Activated CD4-positive, alpha-beta memory T cell treated with anti-CD3 and anti-CD28 coated beads, Interleukin-2, amount 10 ng/mL, durations not matched to agents 7 days and 5 days (primary cell): ENCODE measurements at regions not wholly inside any gene's neighbourhood (a gene's known extent, or its start where the extent isn't known, plus 50 kb on each side); places are given as distances from the start of the nearest gene placed in this dataset.
"Not testable (repeated sequence)": the region's sequence is repeated elsewhere in the genome, so short reads cannot be mapped to it uniquely, and the experiment has no call there.

Source experiments
- CTCF ChIA-PET: fragments of 350-600 bp; sonication (Branson Sonifier 250); formaldehyde crosslinking; loops from one replicate; lab custom pipeline; 2021; ENCODE audit warnings: antibody characterized with exemption, inconsistent platforms; lab: Charles Lee
- POLR2A ChIA-PET: fragments of 350-600 bp; sonication (Branson Sonifier 250); formaldehyde crosslinking; loops from one replicate; lab custom pipeline; 2021; ENCODE audit warnings: antibody characterized with exemption; lab: Charles Lee
- DNase-seq: peaks from one replicate; pipeline ENCODE4 v3.0.0-alpha.2; 2020
- H3K27ac Mint-ChIP-seq: one replicate; pipeline ENCODE4 v1.8.0; 2021; ENCODE audit warnings: mild to moderate bottlenecking, mixed read lengths
- H3K27me3 Mint-ChIP-seq: one replicate; pipeline ENCODE4 v1.8.0; 2021; ENCODE audit warnings: mixed read lengths
- H3K36me3 Mint-ChIP-seq: one replicate; pipeline ENCODE4 v1.8.0; 2021; ENCODE audit warnings: low read depth, mixed read lengths
- H3K4me1 Mint-ChIP-seq: one replicate; pipeline ENCODE4 v1.8.0; 2021; ENCODE audit warnings: mixed read lengths
- H3K4me3 Mint-ChIP-seq: one replicate; pipeline ENCODE4 v1.8.0; 2021; ENCODE audit warnings: mild to moderate bottlenecking, mixed read lengths
- H3K9me3 Mint-ChIP-seq: one replicate; pipeline ENCODE4 v1.8.0; 2021; ENCODE audit warnings: mixed read lengths

DNA sequence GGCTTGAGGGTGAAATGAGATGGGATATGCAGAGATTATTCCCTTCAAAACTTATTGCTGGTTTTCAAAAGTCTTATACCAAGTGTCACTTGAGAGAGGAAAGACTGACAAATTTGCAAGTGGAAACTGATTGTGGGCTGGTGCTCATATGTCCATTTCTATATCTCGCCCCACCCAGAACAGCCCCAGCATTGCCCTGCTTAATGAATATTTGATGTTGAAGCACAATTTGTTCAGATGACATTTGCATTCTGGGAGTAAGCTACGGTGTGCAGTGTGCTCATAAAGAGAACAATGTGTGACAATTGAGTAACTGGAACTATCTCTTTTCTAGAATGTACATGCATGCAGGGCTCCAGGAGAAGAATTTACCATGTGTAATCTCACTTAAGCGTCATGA is 223.5 kb upstream of the TRPC5 start:
- DNase-seq, result no peak
- no peak overlapping the region for H3K27ac Mint-ChIP-seq
- H3K4me1 Mint-ChIP-seq, result no peaks in the 10 kb centered on the region
- no peak overlapping the region for H3K4me3 Mint-ChIP-seq
- ChIA-PET POLR2A (no interaction called here), CTCF (no interaction called here)
- H3K27me3 Mint-ChIP-seq, result no peaks in the 10 kb centered on the region
- no peaks in the 10 kb centered on the region for H3K36me3 Mint-ChIP-seq
- no peaks in the 10 kb centered on the region for H3K9me3 Mint-ChIP-seq

DNA sequence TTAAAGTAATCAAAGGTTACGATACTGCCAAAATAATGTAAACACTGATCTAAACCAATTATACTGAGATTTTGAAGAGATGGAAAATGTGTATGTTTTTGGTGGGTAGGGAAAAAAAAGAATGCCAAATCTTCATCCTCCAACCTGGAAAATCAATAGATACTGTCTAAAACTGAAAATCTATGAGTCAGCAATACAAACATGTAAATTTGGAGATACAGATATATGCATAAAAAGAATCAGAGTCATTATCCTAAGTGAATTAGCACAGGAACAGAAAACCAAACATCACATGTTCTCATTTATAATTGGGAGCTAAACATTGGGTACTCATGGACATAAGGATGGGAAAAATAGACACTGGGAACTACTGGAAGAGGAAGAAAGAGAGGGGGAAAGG is 197.4 kb upstream of the TRPC5 start:
- Mint-ChIP-seq H3K36me3 (no peaks in the 10 kb centered on the region), H3K9me3 (no peaks in the 10 kb centered on the region), H3K27ac (no peak overlapping the region), H3K4me1 (no peaks in the 10 kb centered on the region), H3K4me3 (no peak overlapping the region), H3K27me3 (no peaks in the 10 kb centered on the region)
- CTCF ChIA-PET, result no interaction called here
- POLR2A ChIA-PET, result no interaction called here
- no peak for DNase-seq

DNA sequence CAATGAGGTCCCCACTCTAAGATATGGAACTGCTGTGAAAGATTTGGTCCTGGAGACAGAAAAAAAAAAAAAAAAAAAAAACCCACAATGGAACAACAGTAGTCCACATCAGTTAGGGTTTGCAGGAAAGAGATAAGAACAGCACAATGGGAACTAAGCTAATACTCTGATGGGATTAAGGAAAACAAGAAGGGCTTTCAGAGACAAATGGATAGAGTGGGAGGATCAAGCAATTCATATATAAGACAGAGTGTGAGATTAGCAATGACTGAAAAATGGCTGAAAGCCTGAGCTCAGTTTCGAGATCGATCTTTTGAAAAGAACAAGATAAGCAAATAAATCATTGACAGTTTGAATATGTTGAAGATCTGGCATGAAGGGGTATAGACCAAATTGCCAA is 188.4 kb upstream of the TRPC5 start:
- ChIA-PET POLR2A (no interaction called here), CTCF (no interaction called here)
- Mint-ChIP-seq H3K27ac (no peak overlapping the region), H3K9me3 (no peaks in the 10 kb centered on the region), H3K4me3 (no peak overlapping the region), H3K36me3 (no peaks in the 10 kb centered on the region), H3K27me3 (no peaks in the 10 kb centered on the region), H3K4me1 (no peaks in the 10 kb centered on the region)
- DNase-seq, result no peak

DNA sequence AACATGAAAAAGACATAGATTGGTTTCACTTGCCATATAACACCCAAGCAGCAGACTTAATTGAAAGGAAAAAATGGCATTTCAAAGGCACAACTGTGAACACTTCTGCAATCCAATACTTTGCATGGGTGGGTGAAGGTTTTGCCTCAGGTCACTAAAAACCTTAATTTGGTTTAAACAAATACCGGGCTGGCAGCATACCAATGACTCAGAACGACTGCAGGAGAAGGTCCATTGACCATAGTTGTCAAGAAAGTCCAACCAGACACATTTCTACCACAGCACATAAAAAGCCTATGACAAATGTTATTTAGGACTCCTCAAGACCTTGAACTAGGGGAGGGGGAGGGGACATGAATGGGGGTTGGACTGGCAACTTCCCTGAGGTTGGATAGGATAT is 183.6 kb upstream of the TRPC5 start:
- no peaks in the 10 kb centered on the region for H3K27me3 Mint-ChIP-seq
- ChIA-PET POLR2A (no interaction called here), CTCF (no interaction called here)

DNA sequence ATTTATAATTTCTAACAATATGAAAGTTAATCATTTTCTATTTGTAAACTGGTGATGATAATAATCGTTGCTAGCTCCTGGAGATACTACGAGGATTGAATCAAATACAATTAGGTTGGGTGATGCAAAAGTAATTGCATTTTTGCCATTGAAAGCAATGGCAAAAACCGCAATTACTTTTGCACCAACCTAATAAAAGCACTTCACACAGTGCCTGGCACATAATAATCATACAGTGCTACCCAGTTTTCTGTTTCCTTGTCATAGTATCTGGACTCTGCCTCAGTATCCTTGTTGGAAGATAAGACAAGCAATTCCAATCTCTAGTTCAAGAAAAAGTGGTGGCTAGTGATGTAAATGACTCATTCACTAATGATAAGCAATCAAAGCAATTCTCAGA is 176.8 kb upstream of the TRPC5 start:
- no peak for DNase-seq
- Mint-ChIP-seq H3K4me1 (no peaks in the 10 kb centered on the region), H3K4me3 (no peak overlapping the region), H3K27ac (no peak overlapping the region), H3K27me3 (no peaks in the 10 kb centered on the region), H3K36me3 (no peaks in the 10 kb centered on the region), H3K9me3 (no peaks in the 10 kb centered on the region)
- CTCF ChIA-PET, result no interaction called here
- POLR2A ChIA-PET, result no interaction called here

More for the DNA sequence above, 183.6 kb upstream of the TRPC5 start:
- DNase-seq, result no peak
- H3K27ac Mint-ChIP-seq, result no peak overlapping the region
- H3K4me1 Mint-ChIP-seq, result no peaks in the 10 kb centered on the region
- no peak overlapping the region for H3K4me3 Mint-ChIP-seq
- no peaks in the 10 kb centered on the region for H3K9me3 Mint-ChIP-seq
- no peaks in the 10 kb centered on the region for H3K36me3 Mint-ChIP-seq

DNA sequence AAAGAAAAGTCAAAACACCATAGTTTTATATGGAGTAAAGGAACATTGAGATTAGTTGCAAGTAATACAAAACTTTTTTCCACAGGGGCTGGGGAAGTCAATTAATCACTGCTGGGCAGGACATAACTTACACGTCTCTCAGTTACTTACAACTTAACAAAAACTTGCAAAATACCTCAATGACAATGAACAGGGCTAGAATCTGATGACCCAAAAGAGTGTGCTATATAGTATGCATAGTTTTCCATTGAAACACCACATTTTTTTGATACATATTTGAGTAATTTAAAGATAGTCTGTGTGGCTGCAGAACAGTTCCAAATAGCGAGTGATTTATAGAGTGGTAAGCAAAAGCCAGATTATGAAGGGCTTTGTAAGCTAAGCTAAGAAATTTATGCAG is 172.3 kb upstream of the TRPC5 start:
- H3K4me3 Mint-ChIP-seq, result no peak overlapping the region
- H3K27ac Mint-ChIP-seq, result no peak overlapping the region
- no peaks in the 10 kb centered on the region for H3K27me3 Mint-ChIP-seq
- H3K9me3 Mint-ChIP-seq, result no peaks in the 10 kb centered on the region
- CTCF ChIA-PET, result no interaction called here
- H3K36me3 Mint-ChIP-seq, result no peaks in the 10 kb centered on the region
- no peak for DNase-seq
- H3K4me1 Mint-ChIP-seq, result no peaks in the 10 kb centered on the region
- POLR2A ChIA-PET, result no interaction called here

DNA sequence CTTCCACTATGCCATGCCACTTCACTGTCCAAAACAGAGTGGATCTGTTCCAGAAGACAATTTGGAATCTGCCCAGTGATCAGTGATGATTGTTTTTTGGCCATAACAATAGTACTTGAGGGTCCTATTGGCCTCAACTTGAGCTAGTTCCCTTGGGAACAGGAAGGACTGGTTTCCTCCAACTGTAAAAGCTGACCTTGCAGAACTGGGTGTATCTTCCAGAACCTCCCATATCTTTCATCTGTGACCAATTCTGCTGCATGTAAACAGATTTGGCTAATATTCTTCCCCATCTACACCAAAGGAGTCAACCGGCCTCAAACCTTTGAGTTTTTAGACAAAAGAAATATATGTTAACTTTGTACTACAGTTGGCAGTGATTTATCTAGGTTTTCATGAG is 165.1 kb upstream of the TRPC5 start:
- no peak for DNase-seq
- Mint-ChIP-seq H3K4me3 (no peak overlapping the region), H3K4me1 (no peaks in the 10 kb centered on the region), H3K9me3 (peaks cover 2% of the 10 kb centered on the region), H3K36me3 (no peaks in the 10 kb centered on the region), H3K27me3 (no peaks in the 10 kb centered on the region), H3K27ac (no peak overlapping the region)
- ChIA-PET POLR2A (no interaction called here), CTCF (no interaction called here)

DNA sequence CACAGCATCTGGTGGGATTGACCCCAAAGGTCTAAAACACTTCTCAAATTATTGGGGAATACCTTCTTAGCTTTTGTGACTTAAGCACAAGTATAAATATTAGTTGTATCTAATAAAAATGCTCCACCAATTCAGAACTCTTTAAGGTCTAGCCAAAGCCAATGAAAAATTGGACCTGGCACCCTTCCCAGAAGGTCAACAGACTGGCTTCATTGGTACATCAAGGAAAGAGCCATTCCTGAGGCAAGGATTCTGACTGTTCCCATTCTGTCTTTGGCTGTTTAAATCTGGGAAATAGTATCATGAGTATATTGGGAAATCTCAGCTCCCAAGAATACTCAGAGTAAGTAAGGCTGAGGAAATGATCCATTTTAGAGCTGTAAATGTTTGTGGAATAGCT is 153.0 kb upstream of the TRPC5 start:
- ChIA-PET CTCF (no interaction called here), POLR2A (no interaction called here)
- Mint-ChIP-seq H3K36me3 (no peaks in the 10 kb centered on the region), H3K27ac (no peak overlapping the region), H3K4me3 (no peak overlapping the region), H3K27me3 (no peaks in the 10 kb centered on the region), H3K9me3 (no peaks in the 10 kb centered on the region), H3K4me1 (no peaks in the 10 kb centered on the region)
- DNase-seq, result no peak

DNA sequence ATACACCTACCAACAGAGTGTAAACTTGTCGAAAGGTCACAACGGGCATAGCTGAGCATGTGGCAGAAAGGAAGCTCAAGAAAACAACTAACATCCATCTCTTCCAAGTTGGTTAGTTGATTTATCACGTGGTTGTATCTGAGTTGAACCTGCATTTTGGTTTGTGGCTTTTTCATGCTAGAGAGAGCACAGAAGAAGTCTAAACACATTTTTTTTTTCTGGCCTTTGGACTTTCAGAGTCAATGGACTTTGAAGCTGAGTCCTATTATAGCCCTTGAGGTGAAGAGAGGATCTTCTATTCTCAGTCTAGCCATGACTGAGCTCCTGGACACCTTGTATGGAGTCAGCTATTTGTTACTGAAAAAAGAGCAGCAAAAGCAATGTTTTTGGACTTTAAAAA is 150.6 kb upstream of the TRPC5 start:
- Mint-ChIP-seq H3K9me3 (no peaks in the 10 kb centered on the region), H3K36me3 (no peaks in the 10 kb centered on the region), H3K4me3 (no peak overlapping the region), H3K27me3 (no peaks in the 10 kb centered on the region), H3K4me1 (no peaks in the 10 kb centered on the region), H3K27ac (no peak overlapping the region)
- CTCF ChIA-PET, result no interaction called here
- DNase-seq, result no peak
- POLR2A ChIA-PET, result no interaction called here

DNA sequence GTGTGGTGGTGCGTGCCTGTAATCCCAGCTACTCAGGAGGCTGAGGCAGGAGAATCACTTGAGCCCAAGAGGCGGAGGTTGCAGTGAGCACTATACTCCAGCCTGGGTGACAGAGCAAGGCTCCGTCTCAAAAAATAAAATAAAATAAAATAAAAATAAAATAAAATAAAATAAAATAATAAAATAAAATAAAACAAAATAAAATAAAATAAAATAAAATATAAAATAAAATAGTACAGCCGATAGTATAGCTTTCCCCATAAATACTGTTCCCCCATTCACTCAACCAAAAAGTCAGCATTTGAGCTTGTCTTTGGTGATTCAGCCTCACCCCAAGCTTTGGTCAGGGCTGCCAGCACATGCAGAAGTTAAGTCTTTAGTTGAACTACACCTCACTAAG is 144.2 kb upstream of the TRPC5 start:
- H3K27me3 Mint-ChIP-seq, H3K36me3 Mint-ChIP-seq, POLR2A ChIA-PET, CTCF ChIA-PET, H3K4me1 Mint-ChIP-seq, H3K4me3 Mint-ChIP-seq, DNase-seq, H3K9me3 Mint-ChIP-seq, H3K27ac Mint-ChIP-seq: not testable (repeated sequence)

DNA sequence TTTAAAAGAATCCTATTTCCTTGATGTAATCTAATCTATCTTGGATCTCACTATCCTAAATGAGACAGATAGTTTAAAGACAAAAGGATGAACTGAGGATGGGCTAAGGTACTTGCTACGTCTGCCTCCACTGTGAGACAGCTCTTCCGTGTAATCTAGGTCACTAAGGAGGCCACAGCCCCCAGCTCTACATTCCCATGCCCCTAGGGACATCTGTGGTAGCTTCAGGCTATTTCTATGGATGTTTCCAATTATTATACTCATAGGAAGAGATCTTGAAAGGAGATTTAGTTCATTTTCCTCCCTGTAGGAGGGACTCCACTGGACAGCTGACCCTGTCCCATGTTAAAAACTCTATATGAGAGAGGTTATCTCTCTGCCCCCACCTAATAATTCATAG is 140.8 kb upstream of the TRPC5 start:
- ChIA-PET CTCF (no interaction called here), POLR2A (no interaction called here)
- DNase-seq, result no peak
- H3K27ac Mint-ChIP-seq, result no peak overlapping the region
- H3K4me3 Mint-ChIP-seq, result no peak overlapping the region
- H3K4me1 Mint-ChIP-seq, result no peaks in the 10 kb centered on the region
- no peaks in the 10 kb centered on the region for H3K27me3 Mint-ChIP-seq
- no peaks in the 10 kb centered on the region for H3K36me3 Mint-ChIP-seq
- H3K9me3 Mint-ChIP-seq, result no peaks in the 10 kb centered on the region

DNA sequence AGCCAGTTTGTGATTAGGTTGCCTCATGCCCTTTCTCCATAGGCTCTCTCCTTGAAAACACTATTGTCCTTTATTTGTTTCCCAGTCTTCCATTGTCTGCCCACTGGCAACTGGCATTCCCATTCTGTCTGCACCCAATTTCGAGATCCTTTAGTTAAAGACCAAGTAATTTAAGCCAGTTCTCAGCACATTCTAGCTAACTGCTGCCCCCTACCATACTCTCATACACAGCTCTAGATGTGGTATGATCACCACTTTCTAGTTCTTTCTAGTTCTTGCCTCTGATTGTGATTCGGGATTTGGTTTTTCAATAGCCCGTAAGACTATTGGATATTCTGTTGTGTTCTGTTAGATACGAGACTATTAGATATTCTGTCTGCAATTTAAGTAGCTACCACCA is 135.8 kb upstream of the TRPC5 start:
- Mint-ChIP-seq H3K27me3 (no peaks in the 10 kb centered on the region), H3K4me1 (no peaks in the 10 kb centered on the region), H3K36me3 (no peaks in the 10 kb centered on the region), H3K27ac (no peak overlapping the region), H3K9me3 (no peaks in the 10 kb centered on the region), H3K4me3 (no peak overlapping the region)
- ChIA-PET POLR2A (no interaction called here), CTCF (no interaction called here)
- no peak for DNase-seq

DNA sequence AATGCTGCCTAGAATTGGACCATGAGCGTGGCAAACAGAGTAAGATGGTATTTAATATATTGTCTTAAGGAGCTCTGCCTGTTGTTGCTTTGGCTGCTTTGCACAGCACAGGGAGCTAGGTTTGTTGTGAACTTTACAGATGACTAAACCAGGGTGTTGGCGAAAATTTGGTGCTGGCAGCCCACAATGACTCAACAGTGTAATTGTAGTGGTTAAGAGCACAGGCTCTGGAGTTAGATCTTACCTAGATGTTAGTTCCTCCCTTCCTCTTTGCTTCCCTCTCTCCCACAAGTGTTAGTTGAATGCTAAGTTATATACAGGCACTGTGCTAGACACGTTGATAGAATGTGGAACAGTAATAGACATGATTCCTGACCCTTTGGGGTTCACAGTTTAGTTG is 128.9 kb upstream of the TRPC5 start:
- ChIA-PET POLR2A (no interaction called here), CTCF (no interaction called here)

DNA sequence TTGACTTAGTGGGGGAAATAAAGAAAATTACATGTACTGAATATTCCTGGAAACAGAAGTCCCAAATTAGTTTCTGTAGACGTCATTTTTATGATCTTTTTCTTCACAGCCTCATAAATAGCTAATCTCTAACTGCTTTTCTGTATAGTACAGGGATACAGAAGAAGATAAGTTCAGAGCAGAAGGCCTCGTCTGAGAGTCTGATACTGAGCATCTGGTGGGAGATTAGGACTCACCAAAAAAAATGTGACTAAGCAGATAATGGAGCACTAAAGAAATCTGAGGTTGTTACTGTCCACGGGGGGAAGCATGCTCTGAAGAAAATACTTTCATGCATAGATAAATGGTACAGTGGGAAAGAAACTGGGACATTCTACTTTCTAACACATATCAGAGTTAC is 115.3 kb upstream of the TRPC5 start:
- ChIA-PET CTCF (no interaction called here), POLR2A (no interaction called here)
- Mint-ChIP-seq H3K27ac (no peak overlapping the region), H3K4me3 (no peak overlapping the region), H3K27me3 (no peaks in the 10 kb centered on the region), H3K4me1 (no peaks in the 10 kb centered on the region), H3K36me3 (no peaks in the 10 kb centered on the region), H3K9me3 (peaks cover 3% of the 10 kb centered on the region)
- no peak for DNase-seq

More for the DNA sequence above, 128.9 kb upstream of the TRPC5 start:
- Mint-ChIP-seq H3K36me3 (no peaks in the 10 kb centered on the region), H3K9me3 (no peaks in the 10 kb centered on the region), H3K27me3 (no peaks in the 10 kb centered on the region), H3K4me3 (no peak overlapping the region), H3K27ac (peak overlapping the region; percentile 54), H3K4me1 (peaks cover 9% of the 10 kb centered on the region)
- DNase-seq, result peak; percentile 37

DNA sequence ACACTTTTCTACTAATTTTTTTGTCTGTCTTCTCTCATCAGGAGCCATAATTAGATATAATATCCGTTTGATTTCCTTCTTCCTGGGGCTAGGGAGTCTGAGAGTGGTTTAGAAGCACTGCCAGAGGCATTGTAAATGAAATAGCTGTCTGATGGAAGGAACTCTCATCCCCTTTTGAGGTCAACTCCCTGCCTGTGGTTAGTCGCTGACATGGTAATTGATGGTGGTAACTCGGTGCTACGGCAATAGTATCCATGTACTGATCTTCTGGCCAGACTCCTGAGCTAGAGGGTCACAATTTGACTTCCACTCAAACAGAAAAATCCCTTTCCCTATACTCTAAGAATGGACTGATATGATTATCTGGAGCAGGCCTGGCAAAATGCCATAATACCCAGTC is 108.1 kb upstream of the TRPC5 start:
- Mint-ChIP-seq H3K4me3 (no peak overlapping the region), H3K27me3 (no peaks in the 10 kb centered on the region), H3K36me3 (no peaks in the 10 kb centered on the region), H3K27ac (no peak overlapping the region), H3K4me1 (no peaks in the 10 kb centered on the region), H3K9me3 (no peaks in the 10 kb centered on the region)
- DNase-seq, result no peak
- POLR2A ChIA-PET, result no interaction called here
- CTCF ChIA-PET, result no interaction called here
